ENCODE measurements at regions not wholly inside any gene's neighbourhood (a gene's known extent, or its start where the extent isn't known, plus 50 kb on each side); places are given as distances from the start of the nearest gene placed in this dataset.
"Not testable (repeated sequence)": the region's sequence is repeated elsewhere in the genome, so short reads cannot be mapped to it uniquely, and the experiment has no call there.

- no peak for DNase-seq
- no peaks in the 10 kb centered on the region for H3K27me3 Mint-ChIP-seq
- no peak for ATAC-seq (ENCODE audit: low read depth)
- H3K9me3 Mint-ChIP-seq = peaks cover 6% of the 10 kb centered on the region
- POLR2A ChIA-PET = no interaction called here
- no peak overlapping the region for H3K4me3 Mint-ChIP-seq
- no peaks in the 10 kb centered on the region for H3K36me3 Mint-ChIP-seq
- no peak overlapping the region for H3K27ac Mint-ChIP-seq
- no peaks in the 10 kb centered on the region for H3K4me1 Mint-ChIP-seq
Observed at GRCh38 chr11:98062714-98063113, 958.0 kb upstream of the CNTN5 start.

DNA sequence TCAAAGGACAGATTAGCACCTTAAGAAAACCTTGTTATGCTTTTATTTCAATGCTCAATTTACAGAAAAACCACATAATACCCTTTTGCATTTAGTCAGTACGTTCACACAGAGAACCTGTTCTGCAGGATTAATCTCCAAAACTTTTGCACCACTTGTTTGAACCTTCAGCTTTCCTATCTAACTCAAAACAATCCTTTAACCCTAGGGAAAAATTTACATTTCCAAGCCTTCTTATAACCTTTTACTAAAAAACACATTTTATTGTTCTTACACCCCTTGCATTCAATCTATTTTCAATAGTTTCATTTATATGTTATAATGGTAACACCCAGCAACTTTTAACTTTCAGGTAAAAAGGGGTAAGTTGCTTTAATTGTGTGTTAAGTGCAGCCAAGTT is 952.5 kb upstream of the CNTN5 start:
- Mint-ChIP-seq H3K4me3 (no peak overlapping the region), H3K27ac (no peak overlapping the region), H3K9me3 (peaks cover 3% of the 10 kb centered on the region), H3K4me1 (no peaks in the 10 kb centered on the region), H3K27me3 (no peaks in the 10 kb centered on the region), H3K36me3 (no peaks in the 10 kb centered on the region)
- no peak for ATAC-seq (ENCODE audit: low read depth)
- DNase-seq = no peak
- POLR2A ChIA-PET = no interaction called here

DNA sequence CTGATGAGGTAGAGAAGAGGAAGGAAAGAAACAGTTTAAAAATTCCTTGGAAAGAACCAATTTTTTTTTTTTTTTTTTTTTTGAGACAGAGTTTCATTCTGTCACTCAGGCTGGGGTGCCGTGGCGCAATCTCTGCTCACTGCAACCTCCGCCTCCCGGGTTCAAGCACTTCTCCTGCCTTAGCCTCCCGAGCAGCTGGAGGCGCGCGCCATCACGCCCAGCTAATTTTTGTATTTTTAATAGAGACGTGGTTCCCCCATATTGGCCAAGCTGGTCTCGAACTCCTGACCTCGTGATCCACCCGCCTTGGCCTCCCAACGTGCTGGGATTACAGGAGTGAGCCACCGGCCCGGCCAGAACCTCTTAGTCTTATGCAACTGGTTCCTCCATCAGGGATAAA is 951.6 kb upstream of the CNTN5 start:
- DNase-seq; H3K4me1 Mint-ChIP-seq; H3K27me3 Mint-ChIP-seq; POLR2A ChIA-PET; H3K36me3 Mint-ChIP-seq; H3K4me3 Mint-ChIP-seq; ATAC-seq (ENCODE audit: low read depth); H3K27ac Mint-ChIP-seq; H3K9me3 Mint-ChIP-seq: not testable (repeated sequence)

DNA sequence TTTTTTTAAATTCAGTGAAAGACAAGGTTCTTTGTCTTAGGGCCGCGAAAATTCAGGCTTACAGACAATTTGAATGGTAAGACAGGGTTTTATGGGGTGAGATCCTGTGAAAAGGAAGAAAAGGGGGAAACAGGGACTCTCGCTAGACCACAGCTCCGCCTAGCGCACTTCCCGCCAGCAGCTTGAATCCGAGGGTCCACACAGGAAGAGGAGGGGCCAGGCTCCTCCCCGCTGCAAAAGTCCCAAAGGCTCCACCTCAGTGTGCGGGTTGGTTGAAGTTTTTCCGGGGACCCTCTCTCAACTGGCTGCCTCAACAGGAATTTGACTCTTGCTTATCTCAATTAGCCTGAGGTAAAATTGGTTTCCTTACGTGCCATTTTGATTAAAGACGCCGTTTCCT is 950.9 kb upstream of the CNTN5 start:
- no peaks in the 10 kb centered on the region for H3K4me1 Mint-ChIP-seq
- no peak overlapping the region for H3K4me3 Mint-ChIP-seq
- H3K9me3 Mint-ChIP-seq = no peaks in the 10 kb centered on the region
- DNase-seq (no peak), ATAC-seq (ENCODE audit: low read depth) (no peak)
- H3K36me3 Mint-ChIP-seq = no peaks in the 10 kb centered on the region
- H3K27me3 Mint-ChIP-seq = no peaks in the 10 kb centered on the region
- POLR2A ChIA-PET = no interaction called here
- H3K27ac Mint-ChIP-seq = no peak overlapping the region

GRCh38 chr11:98090861-98091505 is 929.8 kb upstream of the CNTN5 start:
- Mint-ChIP-seq H3K36me3 (no peaks in the 10 kb centered on the region), H3K27ac (no peak overlapping the region), H3K27me3 (no peaks in the 10 kb centered on the region), H3K9me3 (peaks cover 12% of the 10 kb centered on the region), H3K4me1 (no peaks in the 10 kb centered on the region), H3K4me3 (no peak overlapping the region)
- ATAC-seq (ENCODE audit: low read depth) (no peak), DNase-seq (no peak)
- POLR2A ChIA-PET = no interaction called here

DNA sequence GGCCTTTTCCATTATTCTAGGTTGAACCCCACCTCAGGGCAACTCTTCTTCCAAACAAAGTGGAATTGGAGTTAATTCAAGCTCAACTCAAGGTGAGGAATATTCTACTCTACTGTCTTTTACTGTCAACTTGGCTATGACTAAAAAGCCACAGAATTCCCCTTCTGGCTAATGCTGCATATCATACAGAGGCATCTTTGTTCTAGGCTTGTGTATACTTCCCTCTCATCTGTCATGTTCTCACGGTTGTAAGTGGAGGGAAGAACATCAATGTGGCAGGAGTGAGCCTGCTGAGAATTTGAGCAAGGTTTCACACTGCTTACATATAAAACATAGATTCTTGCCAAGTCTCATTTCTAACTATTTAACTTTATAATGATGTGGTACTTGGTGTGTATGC is 921.4 kb upstream of the CNTN5 start:
- ATAC-seq (ENCODE audit: low read depth) (no peak), DNase-seq (no peak)
- H3K9me3 Mint-ChIP-seq = no peaks in the 10 kb centered on the region
- no peaks in the 10 kb centered on the region for H3K4me1 Mint-ChIP-seq
- H3K27me3 Mint-ChIP-seq = no peaks in the 10 kb centered on the region
- POLR2A ChIA-PET = no interaction called here
- H3K4me3 Mint-ChIP-seq = no peak overlapping the region
- H3K27ac Mint-ChIP-seq = no peak overlapping the region
- H3K36me3 Mint-ChIP-seq = no peaks in the 10 kb centered on the region

DNA sequence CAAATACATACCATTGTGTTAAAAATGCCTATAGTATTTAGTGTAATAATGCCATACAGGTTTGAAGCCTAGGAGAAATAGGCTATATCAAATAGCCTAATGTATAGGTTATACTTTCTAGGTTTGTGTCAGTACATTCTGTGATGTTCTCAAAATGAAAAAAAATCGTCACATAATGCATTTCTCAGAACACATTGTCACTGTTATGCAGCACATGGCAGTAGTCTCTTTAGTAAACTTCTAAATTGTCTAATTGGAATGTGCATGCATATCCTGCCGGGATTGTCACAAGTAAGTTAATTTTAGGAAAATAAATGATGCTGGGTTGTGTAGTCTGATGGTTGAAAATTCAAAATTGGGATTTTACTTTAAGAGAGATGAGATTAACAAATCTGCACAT is 920.1 kb upstream of the CNTN5 start:
- DNase-seq (no peak), ATAC-seq (ENCODE audit: low read depth) (no peak)
- no peaks in the 10 kb centered on the region for H3K4me1 Mint-ChIP-seq
- POLR2A ChIA-PET = no interaction called here
- no peaks in the 10 kb centered on the region for H3K9me3 Mint-ChIP-seq
- no peak overlapping the region for H3K4me3 Mint-ChIP-seq
- no peak overlapping the region for H3K27ac Mint-ChIP-seq
- H3K36me3 Mint-ChIP-seq = no peaks in the 10 kb centered on the region
- H3K27me3 Mint-ChIP-seq = no peaks in the 10 kb centered on the region

DNA sequence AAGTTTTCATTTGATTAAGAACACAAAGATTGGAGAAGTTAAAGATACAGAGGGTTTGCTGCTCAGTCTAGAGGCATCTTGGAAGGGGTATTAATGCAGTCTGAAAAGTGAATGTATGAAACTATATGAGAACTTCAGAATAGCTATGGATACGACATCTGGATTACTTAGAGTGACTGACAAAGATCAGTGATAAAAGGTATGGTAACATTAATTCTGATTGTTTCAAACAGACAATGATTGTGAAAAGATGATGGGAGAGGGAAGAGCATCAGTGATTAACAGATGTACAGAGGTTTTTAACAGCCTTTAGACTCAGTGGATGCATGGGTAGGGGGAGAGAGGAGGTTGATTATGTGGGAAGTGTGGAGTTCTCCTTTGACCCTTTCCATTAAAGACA is 919.4 kb upstream of the CNTN5 start:
- POLR2A ChIA-PET = no interaction called here
- Mint-ChIP-seq H3K27ac (no peak overlapping the region), H3K4me1 (no peaks in the 10 kb centered on the region), H3K36me3 (no peaks in the 10 kb centered on the region), H3K9me3 (no peaks in the 10 kb centered on the region), H3K4me3 (no peak overlapping the region), H3K27me3 (no peaks in the 10 kb centered on the region)
- ATAC-seq (ENCODE audit: low read depth) (no peak), DNase-seq (no peak)

- H3K27me3 Mint-ChIP-seq = no peaks in the 10 kb centered on the region
- ATAC-seq (ENCODE audit: low read depth) = no peak
Observed at GRCh38 chr11:98104249-98104648, 916.5 kb upstream of the CNTN5 start.

DNA sequence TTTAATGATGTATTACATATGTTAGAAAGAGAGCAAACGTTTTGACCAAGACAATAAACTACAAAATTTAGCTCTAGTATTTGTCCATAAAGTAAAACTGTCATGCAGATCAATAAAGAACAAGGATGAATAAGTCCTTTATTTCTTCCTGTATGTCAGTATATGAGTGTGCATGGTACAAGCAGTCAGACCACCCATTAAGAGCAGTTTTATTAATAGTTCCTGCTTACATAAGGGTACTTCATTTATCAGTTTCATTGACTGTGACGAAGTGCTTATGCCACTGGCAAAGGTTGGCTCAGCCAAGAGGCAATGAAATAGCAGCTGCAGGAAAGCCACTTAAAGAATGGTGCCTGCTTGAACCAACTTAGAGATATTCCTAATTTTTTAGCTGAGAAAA is 913.0 kb upstream of the CNTN5 start:
- POLR2A ChIA-PET = no interaction called here
- Mint-ChIP-seq H3K4me3 (no peak overlapping the region), H3K36me3 (no peaks in the 10 kb centered on the region), H3K9me3 (no peaks in the 10 kb centered on the region), H3K4me1 (no peaks in the 10 kb centered on the region), H3K27ac (no peak overlapping the region), H3K27me3 (no peaks in the 10 kb centered on the region)
- no peak for DNase-seq
- no peak for ATAC-seq (ENCODE audit: low read depth)

More at GRCh38 chr11:98104249-98104648, 916.5 kb upstream of the CNTN5 start:
- no peaks in the 10 kb centered on the region for H3K36me3 Mint-ChIP-seq
- H3K4me3 Mint-ChIP-seq = no peak overlapping the region
- no peak for DNase-seq
- no peaks in the 10 kb centered on the region for H3K4me1 Mint-ChIP-seq
- no peak overlapping the region for H3K27ac Mint-ChIP-seq
- POLR2A ChIA-PET = no interaction called here
- no peaks in the 10 kb centered on the region for H3K9me3 Mint-ChIP-seq

DNA sequence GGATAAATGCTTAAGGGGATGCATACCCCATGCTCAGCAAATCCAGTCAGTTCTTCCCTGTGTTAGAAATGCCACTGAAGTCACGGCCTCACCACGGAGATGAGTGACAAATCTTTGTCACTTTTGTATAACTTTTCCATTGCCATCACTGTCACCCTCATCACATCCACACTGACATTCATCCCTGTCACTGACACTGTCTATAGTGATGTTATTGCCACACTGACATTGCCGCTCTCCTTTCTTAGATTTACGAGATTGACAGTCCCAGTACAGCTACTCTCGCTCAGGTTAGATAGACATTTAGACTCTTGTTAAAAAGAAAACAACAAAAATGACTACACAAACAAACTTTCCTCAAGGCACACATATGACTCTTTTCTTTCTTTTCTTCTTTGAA is 910.7 kb upstream of the CNTN5 start:
- ATAC-seq (ENCODE audit: low read depth) (no peak), DNase-seq (no peak)
- no peaks in the 10 kb centered on the region for H3K27me3 Mint-ChIP-seq
- no peaks in the 10 kb centered on the region for H3K4me1 Mint-ChIP-seq
- no peak overlapping the region for H3K27ac Mint-ChIP-seq
- POLR2A ChIA-PET = no interaction called here
- H3K36me3 Mint-ChIP-seq = no peaks in the 10 kb centered on the region
- H3K9me3 Mint-ChIP-seq = no peaks in the 10 kb centered on the region
- H3K4me3 Mint-ChIP-seq = no peak overlapping the region

- no peak overlapping the region for H3K27ac Mint-ChIP-seq
- H3K4me3 Mint-ChIP-seq = no peak overlapping the region
- peaks cover 4% of the 10 kb centered on the region for H3K9me3 Mint-ChIP-seq
- DNase-seq = no peak
- H3K27me3 Mint-ChIP-seq = no peaks in the 10 kb centered on the region
- POLR2A ChIA-PET = no interaction called here
- H3K36me3 Mint-ChIP-seq = no peaks in the 10 kb centered on the region
- no peak for ATAC-seq (ENCODE audit: low read depth)
- no peaks in the 10 kb centered on the region for H3K4me1 Mint-ChIP-seq
Observed at GRCh38 chr11:98115873-98116272, 904.9 kb upstream of the CNTN5 start.

GRCh38 chr11:98130117-98130625 is 890.6 kb upstream of the CNTN5 start:
- H3K4me3 Mint-ChIP-seq = no peak overlapping the region
- POLR2A ChIA-PET = no interaction called here
- no peaks in the 10 kb centered on the region for H3K27me3 Mint-ChIP-seq
- H3K4me1 Mint-ChIP-seq = no peaks in the 10 kb centered on the region
- H3K9me3 Mint-ChIP-seq = peaks cover 10% of the 10 kb centered on the region
- no peak overlapping the region for H3K27ac Mint-ChIP-seq
- DNase-seq (no peak), ATAC-seq (ENCODE audit: low read depth) (no peak)
- no peaks in the 10 kb centered on the region for H3K36me3 Mint-ChIP-seq

DNA sequence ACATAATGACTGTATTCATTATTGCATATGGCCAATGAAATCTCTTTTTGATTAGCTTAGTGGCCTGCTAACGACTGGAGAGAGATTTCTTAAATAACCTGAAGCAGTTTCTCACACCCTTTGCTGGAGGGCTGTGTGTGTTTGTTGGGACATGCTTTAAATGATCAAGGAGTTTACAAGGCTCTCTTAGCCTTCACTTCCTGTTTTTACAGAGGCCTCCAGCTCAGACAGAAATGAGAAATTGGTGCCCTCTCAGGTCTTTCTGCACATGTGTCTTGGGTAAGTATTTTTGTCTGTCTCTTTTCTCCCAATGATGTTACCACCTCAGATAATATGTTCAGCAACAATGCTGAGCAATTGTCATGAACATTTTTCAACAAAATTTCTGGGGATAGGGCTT is 884.4 kb upstream of the CNTN5 start:
- Mint-ChIP-seq H3K4me3 (no peak overlapping the region), H3K9me3 (peaks cover 6% of the 10 kb centered on the region), H3K36me3 (no peaks in the 10 kb centered on the region), H3K27ac (no peak overlapping the region), H3K4me1 (no peaks in the 10 kb centered on the region), H3K27me3 (no peaks in the 10 kb centered on the region)
- ATAC-seq (ENCODE audit: low read depth) (no peak), DNase-seq (no peak)
- POLR2A ChIA-PET = no interaction called here

GRCh38 chr11:98137437-98137836 is 883.3 kb upstream of the CNTN5 start:
- Mint-ChIP-seq H3K36me3 (no peaks in the 10 kb centered on the region), H3K4me1 (no peaks in the 10 kb centered on the region), H3K27ac (no peak overlapping the region), H3K27me3 (no peaks in the 10 kb centered on the region), H3K9me3 (peaks cover 5% of the 10 kb centered on the region), H3K4me3 (no peak overlapping the region)
- ATAC-seq (ENCODE audit: low read depth) = no peak
- POLR2A ChIA-PET = no interaction called here
- DNase-seq = no peak

All from activated naive CD8-positive, alpha-beta T cell treated with anti-CD3 and anti-CD28 coated beads, Interleukin-2, amount 10 ng/mL, durations not matched to agents 7 days and 5 days (primary cell).